Smooth muscle cell (in vitro differentiated cells): ENCODE measurements at regions not wholly inside any gene's neighbourhood (a gene's known extent, or its start where the extent isn't known, plus 50 kb on each side); places are given as distances from the start of the nearest gene placed in this dataset.

Source experiments
- DNase-seq: peaks from one replicate; lab custom pipeline; 2025; ENCODE audit not compliant: unreplicated experiment; lab: John Stamatoyannopoulos, UW
- H2AFZ ChIP-seq: fragments of 200-600 bp; sonication (generic); 2 replicates; pipeline ENCODE4 v1.6.0; 2016; ENCODE audit warnings: antibody characterized with exemption, low read depth, mild to moderate bottlenecking
- H3F3A ChIP-seq: fragments of 200-600 bp; sonication (generic); 2 replicates; pipeline ENCODE4 v1.6.0; 2017; ENCODE audit warnings: antibody characterized with exemption, low read depth
- H3K27ac ChIP-seq: fragments of 200-600 bp; sonication (generic); 2 replicates; pipeline ENCODE4 v1.5.1; 2016; ENCODE audit warnings: low read depth, mild to moderate bottlenecking
- H3K27me3 ChIP-seq: fragments of 200-600 bp; sonication (generic); 2 replicates; pipeline ENCODE4 v1.6.1; 2016; ENCODE audit warnings: low read depth, mild to moderate bottlenecking
- H3K36me3 ChIP-seq: fragments of 200-600 bp; sonication (generic); 2 replicates; pipeline ENCODE4 v1.5.1; 2016; ENCODE audit warnings: low read depth
- H3K4me1 ChIP-seq: fragments of 200-600 bp; sonication (generic); 2 replicates; pipeline ENCODE4 v1.5.1; 2016; ENCODE audit warnings: low read depth
- H3K4me2 ChIP-seq: fragments of 200-600 bp; sonication (generic); 2 replicates; pipeline ENCODE4 v1.6.0; 2016; ENCODE audit warnings: mild to moderate bottlenecking
- H3K4me3 ChIP-seq: fragments of 200-600 bp; sonication (generic); 2 replicates; pipeline ENCODE4 v1.5.1; 2016; ENCODE audit warnings: mild to moderate bottlenecking
- H3K79me2 ChIP-seq: fragments of 200-600 bp; sonication (generic); 2 replicates; pipeline ENCODE4 v1.6.0; 2016; ENCODE audit warnings: low read depth, mild to moderate bottlenecking
- H3K9ac ChIP-seq: fragments of 200-600 bp; sonication (generic); 2 replicates; pipeline ENCODE4 v1.6.0; 2016; ENCODE audit warnings: low read depth
- H3K9me3 ChIP-seq: fragments of 200-600 bp; sonication (generic); replicated peaks from 2 replicates; pipeline ENCODE4 v1.5.1; 2016; ENCODE audit warnings: low read depth
- H4K20me1 ChIP-seq: fragments of 200-600 bp; sonication (generic); 2 replicates; pipeline ENCODE4 v1.6.0; 2016; ENCODE audit warnings: low read depth
- WGBS: methylation state at CpG from one replicate; pipeline ENCODE4 v1.1.7; 2016; ENCODE audit warnings: low lambda C conversion rate; 5-methylcytosine and 5-hydroxymethylcytosine counted together
- TF ChIP-seq, protein P1 (sequence below): fragments of 200-600 bp; sonication (generic); IDR thresholded peaks from 2 replicates; pipeline ENCODE4 v1.5.1; 2017; ENCODE audit warnings: borderline replicate concordance, mild to moderate bottlenecking, antibody characterized with exemption; ENCODE audit not compliant: insufficient read depth, poor library complexity, severe bottlenecking

DNA sequence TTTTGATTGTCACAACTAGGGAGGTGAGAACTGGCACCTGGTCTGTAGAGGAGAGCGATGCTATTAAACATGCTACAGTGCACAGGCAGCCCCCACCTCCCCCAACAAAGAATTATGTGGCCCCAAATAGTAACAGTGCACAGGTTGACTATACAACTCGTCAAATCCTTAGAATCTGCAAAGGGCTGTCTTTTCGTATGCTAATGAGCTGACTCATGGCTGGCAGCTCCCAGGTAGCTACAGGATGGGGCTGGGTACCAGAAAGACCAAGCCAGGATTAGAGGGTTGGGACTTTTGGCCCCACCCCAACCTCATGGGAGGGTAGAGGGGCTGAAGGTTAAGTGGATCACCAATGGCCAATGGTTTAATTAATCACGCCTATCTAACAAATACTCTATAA, 104.7 kb upstream of the SORBS2 start:
- WGBS, result 62% methylated on average over 4 of the region's 4 CpGs
- Histone ChIP-seq H3K9ac (no peak overlapping the region), H3K79me2 (no peaks in the 10 kb centered on the region), H3F3A (peaks cover 12% of the 10 kb centered on the region), H3K4me2 (no peak overlapping the region), H3K27ac (no peak overlapping the region), H3K4me1 (peaks cover 18% of the 10 kb centered on the region), H3K9me3 (no peaks in the 10 kb centered on the region), H2AFZ (no peak overlapping the region), H3K4me3 (no peak overlapping the region), H4K20me1 (no peaks in the 10 kb centered on the region), H3K36me3 (no peaks in the 10 kb centered on the region), H3K27me3 (peaks cover 5% of the 10 kb centered on the region)
- no peak for DNase-seq
- TF ChIP-seq, protein P1, sequence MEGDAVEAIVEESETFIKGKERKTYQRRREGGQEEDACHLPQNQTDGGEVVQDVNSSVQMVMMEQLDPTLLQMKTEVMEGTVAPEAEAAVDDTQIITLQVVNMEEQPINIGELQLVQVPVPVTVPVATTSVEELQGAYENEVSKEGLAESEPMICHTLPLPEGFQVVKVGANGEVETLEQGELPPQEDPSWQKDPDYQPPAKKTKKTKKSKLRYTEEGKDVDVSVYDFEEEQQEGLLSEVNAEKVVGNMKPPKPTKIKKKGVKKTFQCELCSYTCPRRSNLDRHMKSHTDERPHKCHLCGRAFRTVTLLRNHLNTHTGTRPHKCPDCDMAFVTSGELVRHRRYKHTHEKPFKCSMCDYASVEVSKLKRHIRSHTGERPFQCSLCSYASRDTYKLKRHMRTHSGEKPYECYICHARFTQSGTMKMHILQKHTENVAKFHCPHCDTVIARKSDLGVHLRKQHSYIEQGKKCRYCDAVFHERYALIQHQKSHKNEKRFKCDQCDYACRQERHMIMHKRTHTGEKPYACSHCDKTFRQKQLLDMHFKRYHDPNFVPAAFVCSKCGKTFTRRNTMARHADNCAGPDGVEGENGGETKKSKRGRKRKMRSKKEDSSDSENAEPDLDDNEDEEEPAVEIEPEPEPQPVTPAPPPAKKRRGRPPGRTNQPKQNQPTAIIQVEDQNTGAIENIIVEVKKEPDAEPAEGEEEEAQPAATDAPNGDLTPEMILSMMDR, result no peak

DNA sequence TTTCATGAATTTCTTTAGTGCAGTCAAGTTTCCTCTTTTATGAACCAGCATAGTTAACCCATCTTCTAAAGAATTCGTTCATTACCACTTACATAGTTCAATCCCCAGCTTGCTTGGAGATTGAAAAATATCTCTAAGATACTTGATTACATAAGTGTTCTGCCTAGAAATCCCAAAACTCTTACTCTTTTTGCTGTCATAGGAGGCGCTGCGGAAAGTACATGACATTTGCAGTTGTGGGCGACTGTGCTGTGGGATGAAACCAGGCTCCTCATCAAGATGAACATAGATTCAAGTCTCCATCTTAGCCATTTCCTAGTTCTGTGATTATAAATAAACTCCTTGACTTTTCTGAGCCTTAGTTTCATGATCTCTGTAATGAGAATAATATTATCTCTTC, 107.1 kb upstream of the SORBS2 start:
- whole genome bisulfite sequencing, result 83% methylated on average over 4 of the region's 4 CpGs
- H3K9ac ChIP-seq, result no peak overlapping the region
- DNase-seq, result no peak
- no peaks in the 10 kb centered on the region for H3K79me2 ChIP-seq
- H2AFZ ChIP-seq, result no peak overlapping the region
- no peaks in the 10 kb centered on the region for H3K36me3 ChIP-seq
- H4K20me1 ChIP-seq, result no peaks in the 10 kb centered on the region
- peaks cover 27% of the 10 kb centered on the region for H3F3A ChIP-seq
- H3K9me3 ChIP-seq, result no peaks in the 10 kb centered on the region
- H3K4me2 ChIP-seq, result no peak overlapping the region
- H3K27me3 ChIP-seq, result peaks cover 5% of the 10 kb centered on the region
- H3K4me1 ChIP-seq, result peaks cover 24% of the 10 kb centered on the region
- no peak overlapping the region for H3K4me3 ChIP-seq
- no peak overlapping the region for H3K27ac ChIP-seq
- TF ChIP-seq, protein P1, result no peak

DNA sequence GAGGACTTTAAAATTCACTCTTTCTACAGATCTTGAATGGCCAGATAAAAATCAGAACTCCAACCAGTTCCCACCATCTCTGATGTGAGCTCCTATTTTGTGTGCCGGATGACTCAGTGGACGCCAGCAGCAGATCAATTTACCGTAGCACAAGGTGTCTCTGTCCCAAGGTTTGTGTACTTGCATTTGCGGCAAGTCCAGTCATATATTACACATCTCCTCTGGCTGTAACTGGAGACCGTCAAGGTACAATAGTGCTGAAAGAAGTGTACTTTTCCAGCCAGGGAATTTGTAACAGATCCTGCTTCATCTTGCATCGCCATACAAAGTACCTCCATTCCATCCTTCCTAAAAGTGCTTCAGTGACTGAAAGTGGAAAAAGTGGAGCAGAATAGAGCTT, 108.2 kb upstream of the SORBS2 start:
- no peak for DNase-seq

More for the DNA sequence above, 108.2 kb upstream of the SORBS2 start:
- H3K36me3 ChIP-seq, result no peaks in the 10 kb centered on the region
- TF ChIP-seq, protein P1, result no peak
- peaks cover 22% of the 10 kb centered on the region for H3K4me1 ChIP-seq
- H3K4me3 ChIP-seq, result no peak overlapping the region
- H3K27me3 ChIP-seq, result peaks cover 5% of the 10 kb centered on the region
- H3K79me2 ChIP-seq, result no peaks in the 10 kb centered on the region
- no peak overlapping the region for H2AFZ ChIP-seq
- peak overlapping the region; percentile 80 for H3K4me2 ChIP-seq
- H3F3A ChIP-seq, result peaks cover 24% of the 10 kb centered on the region
- H3K9ac ChIP-seq, result no peak overlapping the region
- no peaks in the 10 kb centered on the region for H4K20me1 ChIP-seq
- H3K9me3 ChIP-seq, result no peaks in the 10 kb centered on the region
- 44% methylated on average over 6 of the region's 6 CpGs for WGBS
- H3K27ac ChIP-seq, result peak overlapping the region; percentile 68
